CD4-positive, alpha-beta T cell (primary cell): ENCODE measurements at regions not wholly inside any gene's neighbourhood (a gene's known extent, or its start where the extent isn't known, plus 50 kb on each side); places are given as distances from the start of the nearest gene placed in this dataset.

Source experiments
- ATAC-seq: fragments of 200-7000 bp; cut with Tn5 transposase; one replicate; pipeline ENCODE4 v1.10.0; 2022; ENCODE audit warnings: mild to moderate bottlenecking; ENCODE audit not compliant: poor library complexity
- CTCF ChIA-PET: fragments of 350-600 bp; sonication (Branson Sonifier 250); formaldehyde crosslinking; loops from one replicate; lab custom pipeline; 2021; ENCODE audit warnings: antibody characterized with exemption, inconsistent platforms; lab: Charles Lee
- POLR2A ChIA-PET: fragments of 350-600 bp; sonication (Branson Sonifier 250); formaldehyde crosslinking; loops from one replicate; lab custom pipeline; 2021; ENCODE audit warnings: antibody characterized with exemption, inconsistent platforms; lab: Charles Lee
- DNase-seq, 14 experiments: peaks; one replicate each; pipeline ENCODE4 v3.0.0-alpha.2; 2013 to 2020; ENCODE audit warnings: mixed read lengths in 2 of 14
- H3K27ac ChIP-seq, 2 donors: one replicate each; pipeline versions ENCODE4 v1.5.1 to v1.7.0; 2013; ENCODE audit warnings: low read length in 2 of 2, low read depth in 1 of 2, mild to moderate bottlenecking in 1 of 2
- H3K27me3 ChIP-seq, 2 experiments: 1 replicate in 1 of 2; 2 replicates in 1 of 2; pipeline versions ENCODE4 v1.6.1 to v1.7.0; 2013; ENCODE audit warnings: low read length in 2 of 2, control low read depth in 1 of 2, mild to moderate bottlenecking in 1 of 2, moderate library complexity in 1 of 2; ENCODE audit not compliant: insufficient read depth in 2 of 2, control insufficient read depth in 1 of 2
- H3K36me3 ChIP-seq: one replicate; pipeline ENCODE4 v1.6.1; 2013; ENCODE audit warnings: low read length, control low read depth; ENCODE audit not compliant: insufficient read depth
- H3K4me1 ChIP-seq: one replicate; pipeline ENCODE4 v1.6.1; 2013; ENCODE audit warnings: low read length, control low read depth; ENCODE audit not compliant: insufficient read depth
- H3K4me3 ChIP-seq: one replicate; pipeline ENCODE4 v1.5.1; 2013; ENCODE audit warnings: mild to moderate bottlenecking, low read length, moderate library complexity
- H3K9me3 ChIP-seq, 2 experiments: 1 replicate in 1 of 2; 2 replicates in 1 of 2; pipeline versions ENCODE4 v1.6.1 to v1.7.0; 2013; ENCODE audit warnings: low read length in 2 of 2, mild to moderate bottlenecking in 2 of 2, control low read depth in 1 of 2, moderate library complexity in 1 of 2; ENCODE audit not compliant: control insufficient read depth in 1 of 2, insufficient read depth in 1 of 2
- H3K27ac Mint-ChIP-seq: one replicate; pipeline ENCODE4 v1.8.0; 2020; ENCODE audit warnings: mixed read lengths
- H3K27me3 Mint-ChIP-seq: one replicate; pipeline ENCODE4 v1.8.0; 2021; ENCODE audit warnings: mixed read lengths
- H3K36me3 Mint-ChIP-seq: one replicate; pipeline ENCODE4 v1.8.0; 2021; ENCODE audit warnings: low read depth, mixed read lengths
- H3K4me1 Mint-ChIP-seq: one replicate; pipeline ENCODE4 v1.8.0; 2021; ENCODE audit warnings: low read depth, mixed read lengths
- H3K4me3 Mint-ChIP-seq: one replicate; pipeline ENCODE4 v1.8.0; 2020; ENCODE audit warnings: mild to moderate bottlenecking, mixed read lengths
- H3K9me3 Mint-ChIP-seq: one replicate; pipeline ENCODE4 v1.8.0; 2020; ENCODE audit warnings: mixed read lengths
- CTCF ChIP-seq: fragments of 200-600 bp; IDR thresholded peaks from one replicate; pipeline ENCODE4 v1.8.0; 2022; ENCODE audit warnings: antibody characterized with exemption, mild to moderate bottlenecking
- intact Hi-C, 2 experiments: fragments of 100-400 bp; cut with DNase I in 1 of 2; cut with micrococcal nuclease in 1 of 2; formaldehyde crosslinking; loops; one replicate each; pipeline versions ENCODE4 v1.15.1 to v1.9.0; 2023 to 2025; cut with DNase I, micrococcal nuclease

GRCh38 chr20:48026981-48027592 is 241.8 kb upstream of the SULF2 start:
- TF ChIP-seq CTCF, result no peak
- H3K27ac ChIP-seq, result no peak overlapping the region
- ATAC-seq, result no peak
- Mint-ChIP-seq H3K36me3 (no peaks in the 10 kb centered on the region), H3K27ac (no peak overlapping the region), H3K4me1 (no peaks in the 10 kb centered on the region), H3K4me3 (no peak overlapping the region), H3K27me3 (peaks cover 19% of the 10 kb centered on the region), H3K9me3 (no peaks in the 10 kb centered on the region)
- H3K27me3 ChIP-seq, result peaks cover 0 to 4% of the 10 kb centered on the region in 2 experiments
- CTCF ChIA-PET, result no interaction called here
- intact Hi-C loops, result no loop called here
- H3K4me3 ChIP-seq, result no peak overlapping the region
- H3K36me3 ChIP-seq, result no peaks in the 10 kb centered on the region
- peaks cover 0 to 5% of the 10 kb centered on the region in 2 experiments for H3K9me3 ChIP-seq
- POLR2A ChIA-PET, result no interaction called here
- no peaks in the 10 kb centered on the region for H3K4me1 ChIP-seq
- no peak for DNase-seq

GRCh38 chr20:48025661-48026060 is 240.4 kb upstream of the SULF2 start:
- Histone ChIP-seq H3K4me1 (no peaks in the 10 kb centered on the region), H3K27ac (no peak overlapping the region), H3K27me3 (peaks cover 0 to 4% of the 10 kb centered on the region in 2 experiments), H3K36me3 (no peaks in the 10 kb centered on the region), H3K4me3 (no peak overlapping the region), H3K9me3 (peaks cover 0 to 5% of the 10 kb centered on the region in 2 experiments)
- Mint-ChIP-seq H3K27ac (no peak overlapping the region), H3K36me3 (no peaks in the 10 kb centered on the region), H3K4me3 (no peak overlapping the region), H3K9me3 (no peaks in the 10 kb centered on the region), H3K4me1 (no peaks in the 10 kb centered on the region), H3K27me3 (peaks cover 24% of the 10 kb centered on the region)
- TF ChIP-seq CTCF, result no peak
- DNase-seq (no peak), ATAC-seq (no peak)
- POLR2A ChIA-PET, result no interaction called here
- intact Hi-C loops, result no loop called here
- CTCF ChIA-PET, result no interaction called here

- DNase-seq, result no peak
These were observed 239.8 kb upstream of the SULF2 start for GRCh38 chr20:48025051-48025515.

More at GRCh38 chr20:48025051-48025515, 239.8 kb upstream of the SULF2 start:
- Histone ChIP-seq H3K36me3 (no peaks in the 10 kb centered on the region), H3K27me3 (peaks cover 2 to 4% of the 10 kb centered on the region in 2 experiments), H3K9me3 (peaks cover 0 to 8% of the 10 kb centered on the region in 2 experiments), H3K27ac (no peak overlapping the region), H3K4me3 (no peak overlapping the region), H3K4me1 (no peaks in the 10 kb centered on the region)
- ATAC-seq, result no peak
- peaks cover 27% of the 10 kb centered on the region for H3K27me3 Mint-ChIP-seq
- H3K9me3 Mint-ChIP-seq, result no peaks in the 10 kb centered on the region
- TF ChIP-seq CTCF, result no peak
- H3K4me1 Mint-ChIP-seq, result no peaks in the 10 kb centered on the region
- no peaks in the 10 kb centered on the region for H3K36me3 Mint-ChIP-seq
- POLR2A ChIA-PET, result no interaction called here
- H3K27ac Mint-ChIP-seq, result no peak overlapping the region
- CTCF ChIA-PET, result no interaction called here
- intact Hi-C loops, result no loop called here
- no peak overlapping the region for H3K4me3 Mint-ChIP-seq
